ENCODE measurements at regions not wholly inside any gene's neighbourhood (a gene's known extent, or its start where the extent isn't known, plus 50 kb on each side); places are given as distances from the start of the nearest gene placed in this dataset.

DNA sequence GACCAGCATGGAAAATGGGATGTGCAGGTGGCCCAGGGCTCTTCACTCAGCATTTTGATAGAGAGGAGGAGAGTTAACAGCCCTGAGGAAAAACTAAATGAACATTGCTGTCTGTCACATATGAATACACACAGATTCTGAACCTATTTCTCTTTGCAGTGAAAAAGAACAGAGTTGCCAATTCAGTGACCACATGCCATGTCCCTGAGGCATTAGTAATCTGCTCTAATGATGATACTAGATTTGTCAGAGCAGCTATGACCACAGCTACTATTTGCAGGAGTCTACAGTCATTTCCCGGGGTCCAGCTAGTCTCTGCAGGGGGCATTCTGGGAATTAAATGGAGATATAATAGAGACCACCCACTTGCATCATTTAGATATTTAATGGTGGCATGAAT, 267.6 kb downstream of the TMX3 start:
- no peaks in the 10 kb centered on the region for H3K27me3 ChIP-seq
- no peak for TF ChIP-seq POLR2A (IDR thresholded peaks at IDR 0.05)
- TF ChIP-seq, protein P1, sequence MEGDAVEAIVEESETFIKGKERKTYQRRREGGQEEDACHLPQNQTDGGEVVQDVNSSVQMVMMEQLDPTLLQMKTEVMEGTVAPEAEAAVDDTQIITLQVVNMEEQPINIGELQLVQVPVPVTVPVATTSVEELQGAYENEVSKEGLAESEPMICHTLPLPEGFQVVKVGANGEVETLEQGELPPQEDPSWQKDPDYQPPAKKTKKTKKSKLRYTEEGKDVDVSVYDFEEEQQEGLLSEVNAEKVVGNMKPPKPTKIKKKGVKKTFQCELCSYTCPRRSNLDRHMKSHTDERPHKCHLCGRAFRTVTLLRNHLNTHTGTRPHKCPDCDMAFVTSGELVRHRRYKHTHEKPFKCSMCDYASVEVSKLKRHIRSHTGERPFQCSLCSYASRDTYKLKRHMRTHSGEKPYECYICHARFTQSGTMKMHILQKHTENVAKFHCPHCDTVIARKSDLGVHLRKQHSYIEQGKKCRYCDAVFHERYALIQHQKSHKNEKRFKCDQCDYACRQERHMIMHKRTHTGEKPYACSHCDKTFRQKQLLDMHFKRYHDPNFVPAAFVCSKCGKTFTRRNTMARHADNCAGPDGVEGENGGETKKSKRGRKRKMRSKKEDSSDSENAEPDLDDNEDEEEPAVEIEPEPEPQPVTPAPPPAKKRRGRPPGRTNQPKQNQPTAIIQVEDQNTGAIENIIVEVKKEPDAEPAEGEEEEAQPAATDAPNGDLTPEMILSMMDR (IDR thresholded peaks at IDR 0.05) = no peak
- DNase-seq = no peak
- no peak overlapping the region for H3K4me3 ChIP-seq
- H3K36me3 ChIP-seq = no peaks in the 10 kb centered on the region
- no peak overlapping the region for H3K27ac ChIP-seq
- H3K9me3 ChIP-seq = no peaks in the 10 kb centered on the region
- H3K4me1 ChIP-seq = no peaks in the 10 kb centered on the region

DNA sequence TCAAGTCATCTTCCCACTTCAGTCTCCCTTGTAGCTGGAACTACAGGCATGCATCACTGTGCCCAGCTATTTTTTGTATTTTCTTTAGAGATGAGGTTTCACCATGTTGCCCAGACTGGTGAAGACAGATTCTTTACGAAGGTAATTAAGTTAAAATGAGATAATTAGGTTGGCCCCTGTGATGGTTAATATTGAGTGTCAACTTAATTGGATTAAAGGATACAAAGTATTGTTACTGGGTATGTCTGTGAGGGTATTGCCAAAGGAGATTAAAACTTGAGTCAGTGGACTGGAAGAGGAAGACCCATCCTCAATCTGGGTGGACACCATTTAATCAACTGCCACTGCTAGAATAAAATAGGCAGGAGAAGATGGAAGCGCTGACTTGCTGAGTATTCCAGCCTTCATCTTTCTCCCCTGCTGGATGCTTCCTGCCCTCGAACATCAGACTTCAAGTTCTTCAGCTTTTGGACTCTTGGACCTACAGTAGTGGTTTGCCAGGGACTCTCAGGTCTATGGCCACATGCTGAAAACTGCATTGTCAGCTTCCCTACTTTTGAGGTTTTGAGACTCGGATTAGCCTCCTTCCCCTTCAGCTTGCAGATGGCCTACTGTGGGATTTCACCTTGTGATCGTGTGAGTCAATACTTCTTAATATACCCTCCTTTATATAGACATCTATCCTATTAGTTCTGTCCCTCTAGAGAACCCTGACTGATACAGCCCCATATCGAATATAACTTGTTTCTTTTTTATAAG, 269.1 kb downstream of the TMX3 start:
- Histone ChIP-seq H3K4me3 (no peak overlapping the region), H3K27ac (no peak overlapping the region), H3K27me3 (no peaks in the 10 kb centered on the region), H3K4me1 (no peaks in the 10 kb centered on the region), H3K9me3 (no peaks in the 10 kb centered on the region), H3K36me3 (no peaks in the 10 kb centered on the region)
- no peak for DNase-seq
- TF ChIP-seq POLR2A (IDR thresholded peaks at IDR 0.05) = no peak
- TF ChIP-seq, protein P1 (IDR thresholded peaks at IDR 0.05) = no peak

DNA sequence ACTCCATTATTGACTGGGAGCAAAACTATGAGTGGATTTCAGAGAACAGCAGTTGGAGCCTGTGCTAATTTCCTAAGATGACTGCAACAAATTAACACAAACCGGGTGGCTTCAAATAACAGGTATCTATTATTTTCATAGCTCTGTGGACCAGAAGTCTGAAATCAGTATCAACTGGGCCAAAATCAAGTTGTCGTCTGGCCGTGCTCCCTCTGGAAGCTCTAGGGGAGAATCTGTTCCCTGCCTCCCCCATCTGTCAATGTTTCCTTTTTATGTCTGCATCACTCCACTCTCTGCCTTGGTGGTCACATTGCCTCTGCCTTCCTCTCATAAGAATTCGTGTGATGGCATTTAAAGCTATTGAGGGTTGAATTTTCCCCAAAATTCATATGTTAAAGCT, 269.8 kb downstream of the TMX3 start:
- H3K9me3 ChIP-seq = no peaks in the 10 kb centered on the region
- H3K27ac ChIP-seq = no peak overlapping the region
- H3K27me3 ChIP-seq = no peaks in the 10 kb centered on the region
- no peak for TF ChIP-seq POLR2A (IDR thresholded peaks at IDR 0.05)
- TF ChIP-seq, protein P1 (IDR thresholded peaks at IDR 0.05) = no peak
- no peak overlapping the region for H3K4me3 ChIP-seq
- H3K36me3 ChIP-seq = no peaks in the 10 kb centered on the region
- H3K4me1 ChIP-seq = no peaks in the 10 kb centered on the region
- DNase-seq = no peak

DNA sequence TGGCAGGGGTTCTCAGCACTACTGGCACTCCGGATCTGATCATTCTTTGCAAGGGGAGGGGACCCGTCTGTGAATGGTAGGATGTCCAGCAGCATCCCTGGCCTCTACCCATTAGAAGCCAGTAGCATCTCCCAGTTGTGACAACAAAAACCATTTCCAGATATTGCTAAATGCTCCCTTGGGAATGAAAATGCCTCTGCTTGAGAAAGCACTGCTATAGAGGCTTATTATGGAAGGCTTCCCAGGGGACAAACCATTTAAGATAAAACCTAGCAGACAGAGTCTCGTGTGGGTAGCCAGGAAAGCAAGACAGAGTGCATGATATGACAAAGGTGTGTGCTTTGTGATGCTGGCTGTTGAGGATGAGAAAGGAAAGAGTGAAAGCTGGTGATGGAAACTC, 273.7 kb downstream of the TMX3 start:
- Histone ChIP-seq H3K27ac (no peak overlapping the region), H3K27me3 (no peaks in the 10 kb centered on the region), H3K9me3 (no peaks in the 10 kb centered on the region), H3K36me3 (no peaks in the 10 kb centered on the region), H3K4me3 (no peak overlapping the region), H3K4me1 (no peaks in the 10 kb centered on the region)
- TF ChIP-seq POLR2A (IDR thresholded peaks at IDR 0.05) = no peak
- TF ChIP-seq, protein P1 (IDR thresholded peaks at IDR 0.05) = no peak
- DNase-seq = no peak

DNA sequence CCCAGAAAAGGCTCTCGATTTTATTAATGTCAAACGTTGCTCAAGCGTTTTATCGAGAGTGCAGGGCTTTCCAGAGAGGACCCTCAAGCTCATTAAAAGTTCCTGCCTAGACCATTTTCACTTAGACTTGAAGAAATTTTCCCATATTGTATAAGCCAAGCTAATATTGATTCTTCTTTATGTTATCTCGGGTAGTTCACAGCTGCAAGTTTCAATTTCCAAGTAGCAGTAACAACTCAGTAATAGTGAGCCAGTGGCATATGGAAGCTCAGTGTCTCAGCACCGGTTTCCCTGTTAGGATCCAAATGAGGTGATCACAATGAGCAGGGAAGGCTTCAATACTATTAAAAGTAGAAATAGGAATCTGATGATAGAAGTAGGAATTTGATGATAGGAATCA, 274.5 kb downstream of the TMX3 start:
- no peak overlapping the region for H3K4me3 ChIP-seq
- no peaks in the 10 kb centered on the region for H3K9me3 ChIP-seq
- H3K36me3 ChIP-seq = no peaks in the 10 kb centered on the region
- H3K27me3 ChIP-seq = no peaks in the 10 kb centered on the region
- TF ChIP-seq, protein P1 (IDR thresholded peaks at IDR 0.05) = no peak
- TF ChIP-seq POLR2A (IDR thresholded peaks at IDR 0.05) = no peak
- no peaks in the 10 kb centered on the region for H3K4me1 ChIP-seq
- no peak for DNase-seq
- no peak overlapping the region for H3K27ac ChIP-seq

All from Peyer's patch (tissue), 4 donors.